ENCODE measurements at regions not wholly inside any gene's neighbourhood (a gene's known extent, or its start where the extent isn't known, plus 50 kb on each side); places are given as distances from the start of the nearest gene placed in this dataset.
"Not testable (repeated sequence)": the region's sequence is repeated elsewhere in the genome, so short reads cannot be mapped to it uniquely, and the experiment has no call there.

GRCh38 chr10:3402187-3402751 is 229.7 kb upstream of the PITRM1 start:
- DNase-seq: no peak

GRCh38 chr10:3401491-3401938 is 228.9 kb upstream of the PITRM1 start:
- no peak for DNase-seq

GRCh38 chr10:3400348-3400747 is 227.8 kb upstream of the PITRM1 start:
- no peak for DNase-seq

GRCh38 chr10:3399756-3400155 is 227.2 kb upstream of the PITRM1 start:
- DNase-seq: no peak

GRCh38 chr10:3398825-3399646 is 226.5 kb upstream of the PITRM1 start:
- DNase-seq: no peak

- no peak for DNase-seq
These were observed 225.3 kb upstream of the PITRM1 start for GRCh38 chr10:3397846-3398245.

GRCh38 chr10:3397231-3397630 is 224.6 kb upstream of the PITRM1 start:
- no peak for DNase-seq

GRCh38 chr10:3396116-3396515 is 223.5 kb upstream of the PITRM1 start:
- no peak for DNase-seq

GRCh38 chr10:3395458-3395861 is 222.9 kb upstream of the PITRM1 start:
- DNase-seq: no peak

- no peak for DNase-seq
These were observed 222.5 kb upstream of the PITRM1 start for GRCh38 chr10:3395041-3395440.

- no peak for DNase-seq
These were observed 221.4 kb upstream of the PITRM1 start for GRCh38 chr10:3393958-3394357.

GRCh38 chr10:3391657-3392056 is 219.1 kb upstream of the PITRM1 start:
- no peak for DNase-seq

GRCh38 chr10:3389130-3389529 is 216.5 kb upstream of the PITRM1 start:
- DNase-seq: no peak

GRCh38 chr10:3385487-3385886 is 212.9 kb upstream of the PITRM1 start:
- DNase-seq: no peak

GRCh38 chr10:3382092-3382491 is 209.5 kb upstream of the PITRM1 start:
- no peak for DNase-seq

- DNase-seq: no peak
These were observed 207.9 kb upstream of the PITRM1 start for GRCh38 chr10:3380406-3381050.

GRCh38 chr10:3376631-3377030 is 204.0 kb upstream of the PITRM1 start:
- DNase-seq: no peak

GRCh38 chr10:3375505-3375904 is 202.9 kb upstream of the PITRM1 start:
- DNase-seq: no peak

- DNase-seq: no peak
These were observed 202.3 kb upstream of the PITRM1 start for GRCh38 chr10:3374914-3375313.

GRCh38 chr10:3373374-3374027 is 200.9 kb upstream of the PITRM1 start:
- not testable (repeated sequence) for DNase-seq

GRCh38 chr10:3372281-3372680 is 199.7 kb upstream of the PITRM1 start:
- DNase-seq: no peak

GRCh38 chr10:3371624-3372023 is 199.0 kb upstream of the PITRM1 start:
- not testable (repeated sequence) for DNase-seq

- DNase-seq: no peak
These were observed 194.3 kb upstream of the PITRM1 start for GRCh38 chr10:3366735-3367405.
